Colonic mucosa (tissue), 4 donors: ENCODE measurements at regions not wholly inside any gene's neighbourhood (a gene's known extent, or its start where the extent isn't known, plus 50 kb on each side); places are given as distances from the start of the nearest gene placed in this dataset.

Experiments used
- DNase-seq: peaks from one replicate; pipeline ENCODE4 v3.0.0-alpha.2; 2020
- H3K27ac ChIP-seq: fragments of 200-600 bp; one replicate; pipeline ENCODE4 v1.8.0; 2021
- H3K27me3 ChIP-seq: fragments of 200-600 bp; one replicate; pipeline ENCODE4 v1.8.0; 2021
- H3K36me3 ChIP-seq: fragments of 200-600 bp; one replicate; pipeline ENCODE4 v1.8.0; 2021
- H3K4me1 ChIP-seq: fragments of 200-600 bp; one replicate; pipeline ENCODE4 v1.8.0; 2021; ENCODE audit warnings: mild to moderate bottlenecking
- H3K4me3 ChIP-seq: fragments of 200-600 bp; one replicate; pipeline ENCODE4 v1.8.0; 2021
- H3K9ac ChIP-seq, 2 donors: one replicate each; pipeline ENCODE4 v1.7.0; 2013; ENCODE audit warnings: control low read depth in 2 of 2, low read depth in 2 of 2, low read length in 2 of 2
- H3K9me3 ChIP-seq: fragments of 200-600 bp; one replicate; pipeline ENCODE4 v1.8.0; 2021
- CTCF ChIP-seq: fragments of 200-600 bp; IDR thresholded peaks from one replicate; pipeline ENCODE4 v1.8.0; 2022; ENCODE audit warnings: antibody characterized with exemption, mild to moderate bottlenecking
- intact Hi-C: fragments of 100-400 bp; cut with DNase I; formaldehyde crosslinking; loops from one replicate; pipeline ENCODE4 v1.14.1; 2022
- donor health status: healthy.
- donor health status: DM: no; HTN: no; CAD: no.
- donor health status: DM: no; HTN: no; CAD: no.

GRCh38 chr4:43846111-43846587 lies 602.5 kb downstream of the KCTD8 start:
- no peak for TF ChIP-seq CTCF
- DNase-seq: no peak
- no peak overlapping the region for H3K4me3 ChIP-seq
- H3K36me3 ChIP-seq: no peaks in the 10 kb centered on the region
- H3K27ac ChIP-seq: no peak overlapping the region
- H3K4me1 ChIP-seq: no peaks in the 10 kb centered on the region
- intact Hi-C loops: no loop called here
- no peak overlapping the region for H3K9ac ChIP-seq
- no peaks in the 10 kb centered on the region for H3K9me3 ChIP-seq
- H3K27me3 ChIP-seq: no peaks in the 10 kb centered on the region

- no peaks in the 10 kb centered on the region for H3K36me3 ChIP-seq
- intact Hi-C loops: no loop called here
- no peak for DNase-seq
- H3K9me3 ChIP-seq: no peaks in the 10 kb centered on the region
- no peaks in the 10 kb centered on the region for H3K27me3 ChIP-seq
- H3K27ac ChIP-seq: no peak overlapping the region
- no peak overlapping the region for H3K9ac ChIP-seq
- no peaks in the 10 kb centered on the region for H3K4me1 ChIP-seq
- H3K4me3 ChIP-seq: no peak overlapping the region
- no peak for TF ChIP-seq CTCF
These were observed 594.9 kb downstream of the KCTD8 start for GRCh38 chr4:43853565-43854264.

GRCh38 chr4:43855283-43855682 lies 593.3 kb downstream of the KCTD8 start:
- no peaks in the 10 kb centered on the region for H3K36me3 ChIP-seq
- no peak overlapping the region for H3K4me3 ChIP-seq
- no peak overlapping the region for H3K9ac ChIP-seq
- DNase-seq: no peak
- intact Hi-C loops: no loop called here
- H3K4me1 ChIP-seq: no peaks in the 10 kb centered on the region
- H3K27ac ChIP-seq: no peak overlapping the region
- H3K27me3 ChIP-seq: no peaks in the 10 kb centered on the region
- no peak for TF ChIP-seq CTCF
- no peaks in the 10 kb centered on the region for H3K9me3 ChIP-seq

- DNase-seq: no peak
- no peaks in the 10 kb centered on the region for H3K4me1 ChIP-seq
- H3K4me3 ChIP-seq: no peak overlapping the region
- no peak for TF ChIP-seq CTCF
- H3K27me3 ChIP-seq: no peaks in the 10 kb centered on the region
- no peaks in the 10 kb centered on the region for H3K9me3 ChIP-seq
- intact Hi-C loops: no loop called here
- no peak overlapping the region for H3K9ac ChIP-seq
- no peak overlapping the region for H3K27ac ChIP-seq
- no peaks in the 10 kb centered on the region for H3K36me3 ChIP-seq
These were observed 583.9 kb downstream of the KCTD8 start for GRCh38 chr4:43864616-43865146.

- Histone ChIP-seq H3K36me3 (no peaks in the 10 kb centered on the region), H3K4me1 (no peaks in the 10 kb centered on the region), H3K4me3 (no peak overlapping the region), H3K27me3 (no peaks in the 10 kb centered on the region), H3K9me3 (no peaks in the 10 kb centered on the region), H3K9ac (no peak overlapping the region), H3K27ac (no peak overlapping the region)
- no peak for TF ChIP-seq CTCF
- no peak for DNase-seq
- intact Hi-C loops: no loop called here
These were observed 580.7 kb downstream of the KCTD8 start for GRCh38 chr4:43867908-43868307.
